Nephron progenitor cell (in vitro differentiated cells): ENCODE measurements at regions not wholly inside any gene's neighbourhood (a gene's known extent, or its start where the extent isn't known, plus 50 kb on each side); places are given as distances from the start of the nearest gene placed in this dataset.
"Not testable (repeated sequence)": the region's sequence is repeated elsewhere in the genome, so short reads cannot be mapped to it uniquely, and the experiment has no call there.

Source experiments
- DNase-seq: peaks from one replicate; pipeline ENCODE4 v3.0.0; 2021
- H3K27ac Mint-ChIP-seq: 2 replicates; pipeline ENCODE4 v1.8.0; 2021; ENCODE audit warnings: mild to moderate bottlenecking, moderate library complexity, mixed read lengths
- H3K27me3 Mint-ChIP-seq: 2 replicates; pipeline ENCODE4 v1.8.0; 2021; ENCODE audit warnings: mild to moderate bottlenecking, low read depth, mixed read lengths; ENCODE audit not compliant: poor library complexity
- H3K36me3 Mint-ChIP-seq: 2 replicates; pipeline ENCODE4 v1.8.0; 2021; ENCODE audit warnings: low read depth, mixed read lengths
- H3K4me1 Mint-ChIP-seq: 2 replicates; pipeline ENCODE4 v1.8.0; 2021; ENCODE audit warnings: mixed read lengths
- H3K4me3 Mint-ChIP-seq: 2 replicates; pipeline ENCODE4 v1.8.0; 2021; ENCODE audit warnings: mild to moderate bottlenecking, moderate library complexity, mixed read lengths
- H3K9me3 Mint-ChIP-seq: 2 replicates; pipeline ENCODE4 v1.8.0; 2021; ENCODE audit warnings: mild to moderate bottlenecking, moderate library complexity, mixed read lengths
- TF ChIP-seq, protein P1 (sequence below): fragments of 200-600 bp; sonication (generic); IDR thresholded peaks from 2 replicates; pipeline ENCODE4 v1.5.0; 2021; ENCODE audit warnings: antibody characterized with exemption

DNA sequence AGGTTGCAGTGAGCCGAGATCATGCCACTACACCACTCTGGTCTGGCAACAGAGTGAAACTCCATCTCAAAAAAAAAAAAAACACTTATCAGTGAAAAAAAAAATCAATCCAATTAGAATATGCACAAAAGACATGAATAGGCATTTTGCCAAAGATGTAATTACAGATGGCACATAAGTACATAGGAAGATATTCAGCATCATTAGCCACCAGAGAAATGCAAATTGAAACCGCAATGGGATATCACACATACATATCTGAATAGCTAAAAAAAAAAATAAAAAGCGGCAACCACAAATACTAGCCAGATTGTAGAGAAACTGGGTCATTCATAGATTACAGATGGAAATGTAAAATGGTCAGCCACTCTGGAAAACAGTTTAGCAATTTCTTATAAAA lies 1310.8 kb downstream of the XPNPEP1 start:
- H3K4me3 Mint-ChIP-seq = no peak overlapping the region
- no peaks in the 10 kb centered on the region for H3K36me3 Mint-ChIP-seq
- TF ChIP-seq, protein P1, sequence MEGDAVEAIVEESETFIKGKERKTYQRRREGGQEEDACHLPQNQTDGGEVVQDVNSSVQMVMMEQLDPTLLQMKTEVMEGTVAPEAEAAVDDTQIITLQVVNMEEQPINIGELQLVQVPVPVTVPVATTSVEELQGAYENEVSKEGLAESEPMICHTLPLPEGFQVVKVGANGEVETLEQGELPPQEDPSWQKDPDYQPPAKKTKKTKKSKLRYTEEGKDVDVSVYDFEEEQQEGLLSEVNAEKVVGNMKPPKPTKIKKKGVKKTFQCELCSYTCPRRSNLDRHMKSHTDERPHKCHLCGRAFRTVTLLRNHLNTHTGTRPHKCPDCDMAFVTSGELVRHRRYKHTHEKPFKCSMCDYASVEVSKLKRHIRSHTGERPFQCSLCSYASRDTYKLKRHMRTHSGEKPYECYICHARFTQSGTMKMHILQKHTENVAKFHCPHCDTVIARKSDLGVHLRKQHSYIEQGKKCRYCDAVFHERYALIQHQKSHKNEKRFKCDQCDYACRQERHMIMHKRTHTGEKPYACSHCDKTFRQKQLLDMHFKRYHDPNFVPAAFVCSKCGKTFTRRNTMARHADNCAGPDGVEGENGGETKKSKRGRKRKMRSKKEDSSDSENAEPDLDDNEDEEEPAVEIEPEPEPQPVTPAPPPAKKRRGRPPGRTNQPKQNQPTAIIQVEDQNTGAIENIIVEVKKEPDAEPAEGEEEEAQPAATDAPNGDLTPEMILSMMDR = no peak
- no peaks in the 10 kb centered on the region for H3K27me3 Mint-ChIP-seq
- H3K9me3 Mint-ChIP-seq = peaks cover 10% of the 10 kb centered on the region
- DNase-seq = no peak
- H3K4me1 Mint-ChIP-seq = no peaks in the 10 kb centered on the region
- no peak overlapping the region for H3K27ac Mint-ChIP-seq

DNA sequence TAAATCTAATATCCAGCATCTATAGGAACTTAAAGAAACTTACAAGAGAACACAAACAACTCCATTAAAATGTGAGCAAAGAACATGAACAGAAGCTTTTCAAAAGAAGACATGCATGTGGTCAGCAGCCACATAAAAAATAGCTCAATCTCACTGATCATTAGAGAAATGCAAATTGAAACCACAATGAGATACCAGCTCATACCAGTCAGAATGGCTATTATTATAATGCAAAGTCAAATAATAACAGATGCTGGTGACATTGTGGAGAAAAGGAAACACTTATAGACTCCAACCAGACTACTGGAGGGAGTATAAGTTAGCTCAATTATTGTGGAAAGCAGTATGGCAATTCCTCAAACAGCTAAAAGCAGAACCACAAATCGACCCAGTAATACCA lies 1314.5 kb downstream of the XPNPEP1 start:
- Mint-ChIP-seq H3K4me3 (no peak overlapping the region), H3K27me3 (no peaks in the 10 kb centered on the region), H3K27ac (no peak overlapping the region), H3K4me1 (no peaks in the 10 kb centered on the region), H3K36me3 (no peaks in the 10 kb centered on the region), H3K9me3 (peaks cover 28% of the 10 kb centered on the region)
- no peak for DNase-seq
- TF ChIP-seq, protein P1 = no peak

DNA sequence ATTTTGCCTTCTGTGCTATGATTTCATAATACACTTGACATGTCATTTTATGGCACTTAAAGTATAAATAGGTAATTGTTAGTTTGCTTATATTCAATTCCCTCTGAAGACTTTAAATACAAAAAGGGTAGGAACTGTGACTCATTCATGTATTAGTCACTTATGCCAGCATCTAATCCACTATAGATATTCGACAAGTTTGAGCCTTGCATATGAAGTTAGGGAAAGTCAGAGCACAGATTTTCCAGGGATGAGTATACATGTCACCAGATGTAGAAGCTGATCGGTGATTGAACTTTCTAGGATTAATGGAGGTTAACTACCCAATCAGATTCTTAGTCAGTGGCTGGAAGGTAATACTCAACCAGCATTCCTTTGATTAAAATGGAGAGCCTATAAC lies 1321.5 kb downstream of the XPNPEP1 start:
- TF ChIP-seq, protein P1 = no peak
- Mint-ChIP-seq H3K4me1 (peaks cover 17% of the 10 kb centered on the region), H3K4me3 (no peak overlapping the region), H3K9me3 (peaks cover 11% of the 10 kb centered on the region), H3K27ac (no peak overlapping the region), H3K36me3 (no peaks in the 10 kb centered on the region), H3K27me3 (peaks cover 14% of the 10 kb centered on the region)
- DNase-seq = no peak

DNA sequence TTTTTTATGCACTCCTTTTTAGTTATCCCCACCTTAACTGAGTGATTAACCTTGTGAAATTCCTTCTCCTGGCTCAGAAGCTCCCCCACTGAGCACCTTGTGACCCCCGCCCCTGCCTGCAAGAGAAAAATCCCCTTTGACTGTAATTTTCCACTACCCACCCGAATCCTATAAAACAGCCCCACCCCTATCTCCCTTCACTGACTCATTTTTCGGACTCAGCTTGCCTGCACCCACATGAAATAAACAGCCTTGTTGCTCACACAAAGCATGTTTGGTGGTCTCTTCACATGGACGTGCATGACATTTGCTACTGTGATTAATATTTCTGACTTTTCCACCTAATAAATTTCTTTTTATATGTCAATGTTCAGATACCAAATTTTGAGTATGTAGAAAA lies 1322.8 kb downstream of the XPNPEP1 start:
- Mint-ChIP-seq H3K27me3 (peaks cover 14% of the 10 kb centered on the region), H3K27ac (peak overlapping the region; percentile 76), H3K4me1 (peaks cover 17% of the 10 kb centered on the region)
- not testable (repeated sequence) for H3K9me3 Mint-ChIP-seq, DNase-seq, H3K36me3 Mint-ChIP-seq, H3K4me3 Mint-ChIP-seq

DNA sequence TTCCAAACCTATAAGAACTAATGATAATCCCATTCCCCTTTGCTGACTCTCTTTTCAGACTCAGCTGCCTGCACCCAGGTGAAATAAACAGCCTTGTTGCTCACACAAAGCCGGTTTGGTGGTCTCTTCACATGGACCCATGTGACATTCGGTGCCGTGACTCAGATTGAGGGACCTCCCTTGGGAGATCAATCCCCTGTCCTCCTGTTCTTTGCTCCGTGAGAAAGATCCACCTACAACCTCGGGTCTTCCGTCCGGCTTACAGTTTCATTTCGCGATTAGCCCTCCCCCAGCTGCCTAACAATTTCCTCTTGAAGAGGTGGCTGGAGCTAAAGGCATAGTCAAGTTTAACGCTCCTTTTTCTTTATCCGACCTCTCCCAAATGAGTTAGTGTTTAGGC lies 1324.0 kb downstream of the XPNPEP1 start:
- not testable (repeated sequence) for H3K4me3 Mint-ChIP-seq, H3K9me3 Mint-ChIP-seq, DNase-seq, H3K36me3 Mint-ChIP-seq, H3K27ac Mint-ChIP-seq
- peaks cover 22% of the 10 kb centered on the region for H3K4me1 Mint-ChIP-seq
- peaks cover 14% of the 10 kb centered on the region for H3K27me3 Mint-ChIP-seq

DNA sequence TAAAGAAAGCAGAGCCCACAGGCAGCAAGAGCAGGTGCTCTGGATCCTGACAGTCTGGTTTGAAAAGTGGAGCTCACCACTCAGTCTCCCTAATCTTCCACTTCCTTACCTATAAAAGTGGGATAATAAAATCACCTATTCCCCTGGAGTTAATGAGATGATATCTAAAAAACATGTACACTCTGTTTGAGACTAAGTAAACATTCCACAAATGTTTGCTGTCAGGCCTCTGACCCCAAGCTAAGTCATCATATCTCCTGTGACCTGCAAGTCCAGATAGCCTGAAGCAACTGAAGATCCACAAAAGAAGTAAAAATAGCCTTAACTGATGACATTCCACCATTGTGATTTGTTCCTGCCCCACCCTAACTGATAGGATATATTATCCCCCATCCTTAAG lies 1324.5 kb downstream of the XPNPEP1 start:
- TF ChIP-seq, protein P1 = no peak
- no peaks in the 10 kb centered on the region for H3K36me3 Mint-ChIP-seq

DNA sequence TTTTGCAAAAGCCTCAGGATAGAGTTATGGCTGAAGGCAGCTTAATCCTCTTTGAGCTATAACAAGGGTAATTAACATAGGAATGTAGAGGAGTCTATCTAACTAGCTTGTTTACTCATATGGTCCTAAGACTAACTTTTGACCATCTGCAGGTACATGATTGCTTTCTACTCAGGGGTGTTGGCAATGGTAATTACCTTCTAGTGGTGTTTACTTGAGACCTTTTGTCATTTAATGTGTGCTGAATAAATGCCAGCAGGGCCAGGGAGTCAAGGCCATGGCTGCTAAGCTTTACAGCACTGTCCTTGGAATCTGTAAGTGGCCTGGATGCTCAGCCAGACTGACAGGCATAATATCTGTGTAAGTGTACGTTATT lies 1325.0 kb downstream of the XPNPEP1 start:
- Mint-ChIP-seq H3K27me3 (peaks cover 14% of the 10 kb centered on the region), H3K27ac (no peak overlapping the region), H3K36me3 (no peaks in the 10 kb centered on the region), H3K4me3 (no peak overlapping the region), H3K9me3 (no peaks in the 10 kb centered on the region), H3K4me1 (peaks cover 25% of the 10 kb centered on the region)
- TF ChIP-seq, protein P1 = no peak
- DNase-seq = no peak

More for the DNA sequence above, 1324.5 kb downstream of the XPNPEP1 start:
- H3K4me3 Mint-ChIP-seq = no peak overlapping the region
- DNase-seq = no peak
- no peaks in the 10 kb centered on the region for H3K9me3 Mint-ChIP-seq
- no peak overlapping the region for H3K27ac Mint-ChIP-seq
- peaks cover 25% of the 10 kb centered on the region for H3K4me1 Mint-ChIP-seq
- H3K27me3 Mint-ChIP-seq = peaks cover 14% of the 10 kb centered on the region
